NCI-H345 treated with DMSO at 0.1 percent for 48 hours (cell line): ENCODE measurements at regions not wholly inside any gene's neighbourhood (a gene's known extent, or its start where the extent isn't known, plus 50 kb on each side); places are given as distances from the start of the nearest gene placed in this dataset.
A peak's percentile ranks its signal among the peaks of the same experiment; 100 is the strongest.
"Not testable (repeated sequence)": the region's sequence is repeated elsewhere in the genome, so short reads cannot be mapped to it uniquely, and the experiment has no call there.

Experiments used
- DNase-seq: peaks from one replicate; lab custom pipeline; 2025; ENCODE audit not compliant: unreplicated experiment; lab: John Stamatoyannopoulos, UW

DNA sequence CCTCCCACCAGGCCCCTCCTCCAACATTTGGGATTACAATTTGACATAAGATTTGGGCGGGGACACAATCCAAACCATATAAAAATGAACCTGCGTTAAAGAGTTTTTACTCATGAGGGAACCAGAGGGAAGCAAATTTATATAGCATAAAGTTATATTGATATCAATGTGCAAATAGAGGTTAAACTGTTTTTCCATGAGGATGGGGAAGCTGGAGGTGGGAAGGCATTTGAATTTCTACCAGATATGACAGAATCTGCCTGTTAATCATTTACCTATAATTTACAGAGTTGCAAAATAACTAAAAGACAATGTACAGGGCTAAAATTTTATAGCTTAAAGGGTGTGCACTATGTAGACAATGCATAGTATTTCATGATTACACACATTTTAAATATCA lies 322.0 kb upstream of the FKBP1C start:
- no peak for DNase-seq

DNA sequence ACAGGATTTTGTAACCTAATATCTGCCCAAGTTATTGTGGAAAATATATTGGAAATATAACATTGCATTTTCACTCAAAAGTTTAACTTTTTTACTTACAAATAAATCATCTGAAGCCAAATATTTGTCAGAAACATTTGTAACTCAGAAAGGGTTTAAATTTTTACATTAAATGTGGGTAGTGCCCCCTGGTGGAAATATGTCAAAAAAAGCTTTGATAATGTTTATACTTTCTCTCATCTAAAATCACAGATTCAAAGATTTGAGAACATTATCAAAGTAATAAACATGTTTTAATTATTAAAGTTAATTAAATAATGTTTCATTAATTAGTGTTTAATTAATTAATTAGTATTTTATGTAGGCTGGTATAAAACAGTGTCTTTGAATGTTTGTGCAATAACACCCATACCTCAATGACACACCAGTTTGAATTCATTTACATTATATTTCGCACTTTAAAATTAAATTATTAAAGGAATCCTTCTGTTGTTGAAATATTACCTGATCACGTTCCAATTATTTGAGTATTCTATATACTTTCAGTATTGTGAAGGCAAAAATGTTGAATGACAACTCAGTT lies 320.1 kb upstream of the FKBP1C start:
- peak; percentile 2 for DNase-seq

DNA sequence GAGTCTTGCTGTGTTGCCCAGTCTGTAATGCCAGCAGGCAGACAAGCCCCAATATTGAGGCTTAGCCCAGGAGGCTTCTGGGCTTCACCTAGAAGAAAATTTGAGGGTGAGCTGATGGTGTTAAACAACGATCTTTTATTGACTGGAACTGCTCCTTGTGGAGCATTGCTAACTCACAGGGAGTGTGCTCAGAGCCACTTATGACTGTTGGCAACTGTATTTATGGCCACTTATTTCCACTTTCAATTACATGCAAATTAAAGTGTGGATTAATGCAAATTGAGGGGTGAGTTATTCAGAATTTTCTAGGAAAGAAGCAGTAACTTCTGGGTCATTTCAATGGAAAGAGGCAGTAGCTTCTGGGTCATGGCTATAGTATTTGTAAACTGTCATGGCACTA lies 317.2 kb upstream of the FKBP1C start:
- no peak for DNase-seq

DNA sequence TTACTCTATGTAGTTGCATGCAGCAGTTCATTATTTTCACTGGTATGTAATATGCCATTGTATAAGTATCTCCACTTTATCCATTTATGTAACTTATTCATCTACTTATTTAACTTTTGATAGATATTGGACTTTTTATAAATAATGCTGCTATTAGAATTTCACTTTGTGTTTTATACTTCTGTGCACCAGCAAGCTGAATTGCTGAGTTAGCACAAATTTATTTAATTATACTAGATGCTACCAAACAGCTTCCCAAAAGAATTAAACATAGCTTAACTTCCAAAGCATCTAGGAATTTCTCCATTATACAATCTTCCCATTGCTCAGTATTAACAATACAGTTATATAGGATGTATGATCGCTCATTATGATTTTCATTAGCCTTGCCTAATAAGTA lies 308.0 kb upstream of the FKBP1C start:
- DNase-seq: no peak

DNA sequence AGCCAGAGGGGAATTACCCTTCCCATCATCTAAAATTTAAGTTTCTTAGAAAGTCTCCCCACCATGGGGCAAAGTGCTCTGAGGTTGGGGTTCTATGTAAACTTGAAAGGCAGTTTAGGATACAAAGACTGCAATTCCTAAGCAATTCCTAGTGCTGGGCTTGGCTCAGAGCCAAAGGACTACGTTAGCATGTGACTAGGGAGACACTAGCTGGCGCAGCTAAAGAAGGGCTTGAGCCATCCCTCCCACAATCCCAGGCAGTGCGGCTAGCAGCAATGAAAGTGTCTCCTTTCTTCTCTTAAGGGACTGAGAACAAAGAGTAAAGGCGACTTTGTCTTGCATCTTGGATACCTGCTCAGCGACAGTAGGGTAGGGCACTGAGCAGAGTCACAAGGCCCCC lies 306.6 kb upstream of the FKBP1C start:
- DNase-seq: no peak

DNA sequence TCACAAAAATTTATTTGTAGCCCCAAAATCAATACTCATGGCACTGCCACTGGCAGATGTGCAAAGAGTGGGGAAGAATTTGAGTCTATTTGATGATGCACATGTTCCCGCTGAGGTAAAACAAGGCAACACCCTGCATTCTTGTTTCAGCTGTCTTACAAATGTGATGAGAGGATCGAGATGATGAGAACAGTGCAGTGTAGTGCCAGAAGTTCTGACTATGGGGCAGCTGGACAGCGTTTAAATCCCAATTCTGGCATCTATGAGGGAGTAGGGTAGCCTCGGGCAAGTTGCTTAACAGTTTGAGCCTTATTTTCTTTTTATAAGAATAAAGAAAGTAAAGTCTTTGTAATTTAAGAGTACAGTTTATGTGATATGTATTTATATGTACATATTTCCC lies 296.7 kb upstream of the FKBP1C start:
- no peak for DNase-seq

DNA sequence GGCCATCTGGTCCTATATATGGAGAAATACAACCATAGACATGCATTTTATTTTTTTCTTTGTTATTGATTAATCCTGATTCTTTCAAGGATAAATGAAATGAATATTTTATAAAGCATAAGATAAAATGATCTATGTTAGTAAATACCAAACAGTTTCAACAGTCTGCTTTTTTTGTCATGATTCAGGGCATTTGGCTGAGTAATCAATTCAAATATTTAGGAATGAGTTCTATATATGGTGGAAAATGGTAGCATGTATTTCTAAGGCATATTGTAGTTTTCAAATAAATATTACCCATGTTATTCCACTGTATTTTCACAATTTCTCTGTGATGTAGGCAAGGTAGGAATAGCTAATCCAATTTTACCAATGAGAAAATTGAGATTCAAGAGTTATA lies 287.5 kb upstream of the FKBP1C start:
- no peak for DNase-seq

DNA sequence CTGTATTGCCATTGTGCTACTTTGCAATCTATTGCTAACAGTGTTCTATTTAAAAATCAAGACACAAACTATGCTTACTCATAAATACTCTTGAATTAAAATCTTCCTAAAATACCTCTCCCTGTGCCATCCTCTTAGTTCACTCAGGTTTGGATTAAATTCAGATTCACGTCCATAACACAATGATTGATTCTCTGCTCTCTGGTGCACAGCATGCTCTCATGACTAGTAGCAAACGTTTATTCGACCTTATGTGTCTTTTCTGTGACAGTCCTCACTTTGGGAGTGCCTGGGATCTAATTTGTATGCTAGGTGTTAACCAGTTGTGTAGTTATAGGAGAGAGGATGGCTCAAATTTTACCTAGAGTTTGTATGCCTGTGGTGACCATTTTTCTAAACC lies 270.4 kb upstream of the FKBP1C start:
- DNase-seq: no peak

DNA sequence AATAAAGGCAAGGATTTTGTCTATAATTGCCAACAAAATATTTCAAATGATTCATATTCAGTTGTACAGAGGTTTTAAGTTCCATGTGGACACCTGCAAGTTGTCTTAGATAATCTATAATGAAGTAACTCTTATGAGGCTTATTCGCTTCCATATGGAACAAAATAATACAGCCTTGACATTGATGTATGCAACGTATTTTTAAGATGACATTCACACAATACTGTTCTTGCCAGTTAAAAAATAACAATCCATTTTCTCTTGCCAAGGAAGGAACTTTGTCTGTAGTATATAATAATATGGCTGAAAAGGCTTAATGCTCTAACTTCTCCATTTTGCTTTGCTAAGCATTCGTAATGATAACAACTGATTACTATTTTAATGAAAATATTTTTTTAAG lies 269.3 kb upstream of the FKBP1C start:
- DNase-seq: no peak

DNA sequence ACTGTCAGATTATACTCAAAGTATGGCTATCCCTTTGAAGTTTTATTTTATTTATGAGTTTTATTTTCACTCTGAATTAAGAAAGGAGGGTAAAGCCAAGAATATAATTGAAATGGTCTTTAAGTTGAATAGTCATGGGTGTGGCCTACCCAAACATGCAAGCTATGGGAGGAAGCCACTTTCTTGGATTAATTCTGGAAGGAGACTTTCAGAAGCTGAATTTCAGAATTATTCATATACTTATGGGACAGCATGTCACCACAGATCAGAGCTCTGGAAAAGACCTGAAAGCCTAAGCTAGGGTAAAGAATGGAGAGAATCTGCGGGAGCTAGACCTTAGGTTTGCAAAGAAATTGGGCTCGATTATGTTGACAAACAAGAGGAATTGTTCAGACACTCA lies 242.4 kb upstream of the FKBP1C start:
- DNase-seq: no peak

DNA sequence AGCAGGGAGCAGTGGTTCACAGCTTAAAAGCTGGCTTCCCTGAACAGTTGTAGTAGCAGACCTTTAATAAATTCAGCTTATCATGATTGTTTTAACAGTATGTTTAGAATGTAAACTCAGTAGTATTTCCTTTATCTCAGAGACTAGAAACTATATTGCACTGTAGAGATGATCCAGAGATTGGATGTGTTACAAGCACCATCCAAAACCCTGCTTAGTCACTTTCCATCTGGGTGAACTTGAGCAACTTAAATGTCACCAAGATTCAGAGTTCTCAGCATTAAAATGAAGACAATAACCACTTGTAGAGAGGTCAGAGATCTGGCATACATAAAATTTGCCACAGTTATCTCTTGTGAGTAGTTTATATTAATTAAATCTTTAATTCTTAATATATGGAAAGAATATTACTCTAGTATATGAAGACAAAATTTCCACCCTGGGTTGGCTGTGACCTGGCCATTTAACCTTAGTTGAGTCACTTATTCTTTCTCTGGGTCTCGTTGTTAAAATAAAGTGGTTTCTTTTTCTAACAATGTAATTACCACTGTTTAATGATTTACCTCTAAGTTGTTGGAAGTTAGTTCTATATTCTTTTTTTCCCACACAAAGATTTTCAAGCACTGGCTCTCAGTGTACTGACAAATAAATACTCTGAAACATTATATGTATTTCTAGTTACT lies 239.2 kb upstream of the FKBP1C start:
- no peak for DNase-seq

DNA sequence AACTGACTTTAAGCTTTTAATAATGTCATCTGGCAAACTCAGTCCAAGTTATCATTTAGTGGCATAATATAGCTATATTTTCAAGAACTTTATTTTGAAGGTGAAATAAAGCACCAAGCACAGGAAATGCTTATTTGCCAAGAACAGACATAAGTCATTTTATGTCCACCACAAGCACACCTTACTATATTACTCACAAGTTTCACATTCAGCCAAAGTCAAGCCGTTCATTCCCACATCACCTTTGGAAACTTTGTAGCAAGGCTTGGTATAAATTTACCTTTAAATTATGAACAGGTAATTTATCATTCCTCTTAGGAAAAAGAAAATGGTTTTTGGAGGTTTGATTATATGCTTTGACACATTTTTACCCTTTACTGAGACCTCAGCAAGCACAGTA lies 236.8 kb upstream of the FKBP1C start:
- no peak for DNase-seq

DNA sequence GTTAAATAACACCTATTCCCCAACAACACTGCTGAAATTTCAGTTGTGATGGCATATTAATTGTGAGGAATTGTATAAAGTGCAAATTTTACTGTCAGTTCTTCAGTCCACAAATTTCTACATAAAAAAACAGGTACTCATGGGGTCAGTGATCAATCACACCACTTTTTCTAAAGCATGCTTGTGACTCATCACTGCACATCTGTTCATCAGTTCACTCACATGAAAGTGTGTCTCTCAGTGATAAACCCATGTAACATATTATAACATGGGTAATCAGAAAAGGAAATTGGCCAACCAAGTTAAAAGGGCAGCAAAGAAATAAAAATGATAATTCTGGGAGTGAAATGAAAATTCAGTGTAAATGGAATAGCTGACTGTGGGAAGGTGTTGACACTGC lies 234.7 kb upstream of the FKBP1C start:
- no peak for DNase-seq

DNA sequence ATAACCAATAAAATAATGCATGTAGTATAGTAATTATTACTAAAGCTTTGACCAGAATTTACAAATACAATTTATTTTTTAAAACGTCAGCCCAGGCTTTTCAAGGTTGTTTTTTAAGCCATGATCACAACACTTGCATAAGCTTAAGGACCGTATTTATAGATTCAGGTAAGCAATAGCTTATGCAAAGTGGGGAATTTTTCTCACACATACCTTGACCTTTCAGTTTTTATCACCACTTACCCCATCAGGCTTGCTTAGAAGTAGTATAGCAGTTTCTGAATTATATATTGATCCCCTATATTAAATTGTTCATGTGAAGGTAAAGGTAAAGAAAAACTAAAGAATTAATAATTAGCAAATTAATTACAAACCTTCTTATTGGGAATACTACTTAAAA lies 232.3 kb upstream of the FKBP1C start:
- DNase-seq: no peak

DNA sequence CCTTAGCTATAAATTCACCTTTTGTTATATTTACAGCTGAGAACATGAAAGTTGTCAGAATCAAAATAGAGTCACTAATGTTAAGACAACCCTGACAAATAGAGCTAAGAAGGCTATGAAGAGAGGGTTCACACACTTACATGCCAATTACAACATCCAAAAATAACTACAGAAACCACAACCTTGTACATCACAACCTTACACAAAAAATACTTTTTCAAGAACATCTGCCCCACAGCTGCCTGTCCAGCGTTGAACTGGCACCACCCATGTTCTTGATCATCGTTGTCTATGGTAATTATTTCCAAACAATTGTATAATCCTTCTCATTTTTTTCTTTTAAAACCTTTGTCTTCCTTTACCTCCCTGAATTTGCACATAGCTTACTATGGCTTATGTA lies 231.2 kb upstream of the FKBP1C start:
- no peak for DNase-seq

DNA sequence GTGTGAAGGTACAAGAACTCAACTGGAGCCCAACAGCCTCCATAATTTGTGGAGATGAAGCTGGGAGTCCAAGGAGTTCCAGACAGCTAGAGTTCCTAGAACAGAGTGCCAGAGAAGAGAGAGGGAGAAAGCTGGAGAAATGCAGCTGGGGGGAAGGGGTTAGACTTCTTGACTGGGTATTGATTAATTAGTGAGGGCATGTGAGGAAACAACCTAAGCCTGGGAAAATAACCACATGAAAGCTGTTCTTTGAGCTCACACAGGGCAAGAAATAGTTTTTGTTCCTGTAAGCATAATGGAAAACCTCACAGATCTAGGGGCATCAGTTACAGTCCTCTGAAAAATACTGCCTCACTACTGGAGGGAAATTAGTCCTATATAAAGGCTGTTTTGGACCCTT lies 230.5 kb upstream of the FKBP1C start:
- no peak for DNase-seq

DNA sequence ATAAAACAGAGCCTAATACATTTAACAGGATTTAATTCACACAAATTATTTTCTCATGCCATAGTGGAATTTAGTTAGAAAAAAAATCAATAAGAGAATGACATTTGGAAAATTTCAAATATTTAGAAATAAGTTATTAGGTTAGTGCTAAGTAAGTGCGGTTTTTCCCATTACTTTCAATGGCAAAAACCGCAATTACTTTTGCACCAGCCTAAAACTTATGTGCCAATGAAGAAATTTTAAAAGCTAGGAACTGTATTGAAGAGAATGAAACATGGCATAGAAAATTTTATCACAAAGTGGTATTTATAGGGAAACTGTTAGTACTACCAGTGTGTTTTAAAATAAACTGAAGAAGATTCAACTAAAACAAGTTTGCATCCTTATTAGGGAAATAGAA lies 228.3 kb upstream of the FKBP1C start:
- DNase-seq: no peak

DNA sequence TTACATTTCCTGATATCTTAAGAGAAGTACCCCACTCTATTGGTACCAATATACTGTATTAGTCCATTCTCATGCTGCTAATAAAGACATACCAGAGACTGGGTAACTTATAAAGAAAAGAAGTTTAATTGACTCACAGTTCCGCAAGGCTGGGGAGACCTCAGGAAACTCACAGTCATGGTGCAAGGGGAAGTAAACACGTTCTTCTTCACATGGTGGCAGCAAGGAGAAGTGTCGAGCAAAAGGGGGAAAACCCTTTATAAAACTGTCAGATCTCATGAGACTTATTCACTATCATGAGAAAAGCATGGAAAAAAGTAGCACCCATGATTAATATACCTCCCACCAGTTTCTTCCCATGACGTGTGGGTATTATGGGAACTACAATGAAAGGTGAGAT lies 219.6 kb upstream of the FKBP1C start:
- DNase-seq: not testable (repeated sequence)

DNA sequence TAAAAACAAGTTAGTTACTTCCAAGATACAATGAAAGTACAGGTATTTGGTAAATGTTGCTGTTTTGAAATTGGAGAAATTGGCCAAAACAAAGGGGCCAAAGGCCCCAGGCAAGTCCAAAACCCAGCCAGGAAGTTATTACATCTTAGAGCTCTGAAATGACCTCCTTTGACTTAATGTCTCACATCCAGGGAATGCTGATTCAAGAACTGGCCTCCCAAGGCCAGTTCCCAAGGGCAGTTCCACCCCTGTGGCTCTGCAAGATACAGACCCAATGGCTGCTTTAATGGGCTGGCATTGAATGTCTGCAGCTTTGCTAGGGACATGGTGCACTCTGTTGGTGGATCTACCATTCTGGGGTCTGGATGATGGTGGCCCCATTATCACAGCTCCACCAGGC lies 217.3 kb upstream of the FKBP1C start:
- no peak for DNase-seq

DNA sequence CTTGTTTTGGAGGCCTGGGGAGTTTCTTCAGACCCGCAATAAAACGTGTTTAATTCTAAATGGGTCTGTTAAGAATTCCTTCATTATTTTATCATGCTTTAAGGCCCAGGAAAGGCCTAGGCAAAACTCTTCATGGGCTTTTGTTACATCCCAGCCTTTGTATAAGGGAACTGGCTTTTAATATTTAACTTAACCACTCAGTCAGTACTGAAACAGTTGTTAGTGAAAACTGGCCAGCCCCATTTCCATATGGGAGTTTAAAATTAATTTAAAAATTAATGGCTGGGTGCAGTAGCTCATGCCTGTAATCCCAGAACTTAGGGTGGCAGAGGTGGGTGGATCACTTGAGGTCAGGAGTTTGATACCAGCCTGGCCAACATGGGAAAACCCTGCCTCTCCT lies 213.2 kb upstream of the FKBP1C start:
- DNase-seq: no peak

DNA sequence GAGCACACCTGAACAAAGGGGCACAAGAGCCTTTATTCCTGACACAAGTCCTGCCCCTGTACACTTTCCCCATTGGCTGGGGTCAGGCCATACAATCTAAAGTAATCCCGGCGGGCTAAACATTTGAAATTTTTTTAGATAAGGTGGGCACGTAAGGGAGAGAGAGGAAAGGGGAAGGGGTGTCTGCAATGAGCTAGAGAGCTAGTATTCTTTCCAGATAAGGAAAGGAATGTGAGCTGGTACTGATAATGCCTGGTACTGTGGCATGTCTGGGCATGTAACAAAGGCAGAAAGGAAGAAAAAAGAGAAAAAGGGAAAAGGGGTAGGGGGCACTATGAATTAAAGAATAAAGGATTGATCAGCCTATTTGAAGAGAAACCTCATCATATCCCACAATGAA lies 212.0 kb upstream of the FKBP1C start:
- not testable (repeated sequence) for DNase-seq

DNA sequence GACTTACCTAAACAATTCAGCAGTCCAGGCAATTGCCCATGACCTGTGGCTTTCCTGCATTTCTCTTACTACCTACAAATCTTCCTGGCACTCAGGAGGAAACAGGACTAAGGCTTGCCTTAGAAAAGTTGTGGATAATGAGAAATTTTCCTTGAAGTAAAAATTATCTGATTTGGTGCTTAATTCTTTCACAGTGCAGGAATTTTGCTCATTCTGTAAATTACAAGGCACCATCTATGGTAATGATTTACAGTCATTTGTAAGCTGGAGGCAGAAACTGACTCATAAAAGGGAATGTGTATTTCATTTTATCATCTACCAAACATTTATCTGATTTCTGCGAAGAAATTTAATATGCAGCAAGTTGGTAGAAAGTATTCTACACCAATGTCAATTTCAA lies 211.5 kb upstream of the FKBP1C start:
- no peak for DNase-seq

DNA sequence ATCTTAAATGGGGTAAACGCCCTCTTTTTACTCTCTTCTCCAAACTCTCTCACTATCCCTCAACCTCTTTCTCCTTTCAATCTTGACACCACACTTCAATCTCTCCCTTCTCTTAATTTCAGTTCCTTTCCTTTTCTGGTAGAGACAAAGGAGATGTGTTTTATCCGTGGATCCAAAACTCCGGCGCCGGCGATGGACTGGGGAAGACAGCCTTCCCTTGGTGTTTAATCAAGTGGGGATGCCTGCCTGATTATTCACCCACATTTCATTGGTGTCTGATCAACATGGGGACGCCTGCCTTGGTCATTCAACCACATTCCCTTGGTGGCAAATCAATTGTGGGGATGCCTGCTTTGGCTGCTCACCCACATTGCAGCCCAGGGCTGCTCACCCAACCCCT lies 205.3 kb upstream of the FKBP1C start:
- not testable (repeated sequence) for DNase-seq
